ENCODE measurements at regions not wholly inside any gene's neighbourhood (a gene's known extent, or its start where the extent isn't known, plus 50 kb on each side); places are given as distances from the start of the nearest gene placed in this dataset.
A peak's percentile ranks its signal among the peaks of the same experiment; 100 is the strongest.

DNA sequence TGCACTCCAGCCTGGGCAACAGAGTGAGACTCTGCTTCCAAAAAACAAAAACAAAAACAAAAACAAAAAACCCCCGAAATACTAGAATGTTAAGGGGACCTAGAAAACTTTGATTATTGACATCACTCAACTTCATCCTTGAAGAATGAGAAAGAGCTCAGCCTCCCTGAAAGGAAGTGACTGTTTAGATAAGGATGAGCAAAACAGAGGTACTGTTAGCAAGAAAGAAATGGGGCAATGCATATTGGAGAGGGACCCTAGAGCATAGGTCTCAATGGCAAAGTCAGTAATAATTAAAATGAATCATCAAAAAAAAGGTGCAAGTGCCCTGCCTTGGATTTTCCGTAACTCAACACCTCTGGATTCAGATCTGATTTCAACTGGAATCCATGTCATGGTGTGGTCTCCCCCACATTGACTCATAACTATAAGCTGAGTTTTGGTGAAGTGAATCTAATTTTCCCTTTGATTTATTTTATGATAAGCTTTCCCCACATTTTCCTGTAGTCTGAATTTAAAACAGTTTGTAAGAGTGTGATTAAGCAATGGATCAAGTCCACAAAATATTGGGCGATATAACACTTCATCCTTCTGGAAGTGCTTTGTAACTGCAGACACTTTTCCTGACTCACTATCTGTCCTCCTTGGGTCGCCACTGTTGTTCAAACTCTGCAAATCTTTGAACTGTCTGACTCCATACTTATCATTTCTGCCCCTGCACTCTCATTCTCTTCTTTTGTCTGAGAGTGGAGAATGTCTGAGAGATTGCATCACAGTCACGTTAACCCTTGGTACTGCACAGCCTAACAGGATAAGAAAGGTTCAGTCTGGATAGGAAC, 224.8 kb upstream of the LYZL1 start:
- peak in 1 of 2 donors; percentile 49 for ATAC-seq
- DNase-seq: no peak
- intact Hi-C loops (cut with DNase I): no loop called here

DNA sequence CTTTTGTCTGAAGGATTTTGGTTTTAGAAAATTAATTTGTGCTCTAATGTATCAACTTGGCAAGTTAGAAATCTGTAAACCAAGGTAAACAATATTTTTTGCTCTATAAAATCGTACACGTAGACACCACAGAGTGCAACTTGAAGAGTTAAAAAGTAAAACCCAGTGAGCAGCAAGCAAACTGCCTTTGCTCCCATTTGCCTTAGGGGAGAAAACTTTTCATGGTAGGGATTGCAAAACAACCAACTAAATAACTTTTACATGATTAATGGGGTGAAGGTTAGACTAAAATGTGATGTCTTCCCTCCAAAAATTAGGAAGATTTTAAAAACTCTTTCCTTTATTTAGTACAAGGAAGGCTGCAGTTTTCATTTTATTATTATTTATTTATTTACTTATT, 224.2 kb upstream of the LYZL1 start:
- peak in 1 of 2 donors; percentile 31 for ATAC-seq
- no peak for DNase-seq
- intact Hi-C loops (cut with DNase I): no loop called here

DNA sequence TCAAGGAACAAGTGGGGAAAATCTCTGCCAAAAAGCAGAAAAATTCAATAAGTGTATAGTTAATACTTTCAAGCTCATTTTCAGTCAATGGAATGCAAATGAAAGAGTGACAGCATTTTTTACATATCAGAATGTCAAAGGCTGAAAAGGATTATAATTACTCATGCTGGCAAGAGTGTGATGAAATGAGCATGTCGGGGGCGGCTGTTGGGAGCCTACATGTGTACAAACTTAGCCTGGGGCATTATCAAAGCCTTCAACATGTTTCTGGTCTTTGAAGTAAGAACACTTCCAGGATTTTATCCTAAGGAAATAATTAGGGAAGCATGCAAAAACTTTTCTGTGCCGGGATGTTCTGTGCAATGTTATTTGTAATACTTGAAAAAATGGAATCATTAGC, 221.7 kb upstream of the LYZL1 start:
- intact Hi-C loops (cut with DNase I): no loop called here
- ATAC-seq (peak; percentile 44), DNase-seq (no peak)

DNA sequence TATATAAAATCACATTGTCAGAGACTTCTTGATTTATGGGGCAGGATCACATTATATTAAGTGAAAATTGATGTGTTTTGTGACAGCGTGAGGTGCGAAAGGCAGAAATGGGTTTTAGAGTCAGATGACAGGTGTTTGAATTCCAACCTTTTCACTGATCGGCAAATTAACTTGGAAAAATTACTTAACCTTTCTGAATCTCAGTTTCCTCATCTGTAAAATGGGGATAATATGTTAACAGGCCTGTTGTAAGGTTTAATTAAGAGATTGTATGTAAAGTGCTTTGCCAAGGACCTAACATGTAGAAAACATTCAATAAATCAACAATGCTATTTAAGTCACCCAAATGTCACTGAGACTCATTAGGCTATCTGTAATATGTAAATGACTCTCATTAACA, 221.2 kb upstream of the LYZL1 start:
- DNase-seq: no peak
- intact Hi-C loops (cut with DNase I): no loop called here
- ATAC-seq: no peak

DNA sequence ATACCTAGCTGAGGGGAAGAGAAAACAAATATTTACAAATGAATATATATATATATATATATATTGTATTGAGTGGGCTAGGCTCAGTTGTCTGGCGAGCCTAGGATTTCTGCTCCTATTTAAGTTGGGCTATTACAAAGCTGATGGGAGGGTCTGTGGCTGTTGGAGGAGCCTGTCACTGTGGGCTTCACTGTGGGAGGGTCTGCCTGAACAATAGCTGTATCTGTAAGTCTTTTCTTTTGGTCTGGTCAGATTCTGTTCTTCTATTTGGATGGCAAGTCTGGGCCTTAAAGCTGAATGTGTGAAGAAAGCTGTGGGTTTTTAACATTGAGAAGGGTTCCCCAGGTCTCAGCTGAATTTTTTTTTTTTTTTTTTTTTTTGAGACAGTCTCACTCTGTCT, 220.6 kb upstream of the LYZL1 start:
- intact Hi-C loops (cut with DNase I): no loop called here
- ATAC-seq (no peak), DNase-seq (no peak)

DNA sequence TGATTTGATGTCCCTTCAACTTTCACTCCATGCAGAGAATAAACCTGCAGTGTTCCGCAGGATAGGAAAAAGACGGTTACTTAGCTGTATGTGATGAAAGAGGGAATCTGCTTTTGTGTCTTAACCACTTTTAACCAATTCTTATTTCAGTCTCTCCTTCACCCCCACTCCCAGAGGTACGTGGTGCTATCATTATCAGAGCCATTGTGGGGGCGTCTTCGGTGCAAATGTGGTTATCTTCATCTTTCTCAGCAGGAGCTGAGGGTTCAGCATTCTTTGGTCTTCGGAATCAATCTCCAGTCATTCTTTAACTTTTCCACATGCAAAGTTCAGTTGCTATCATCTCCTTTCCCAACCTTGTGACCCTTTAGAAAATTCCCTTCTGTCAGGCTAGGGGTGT, 219.9 kb upstream of the LYZL1 start:
- no peak for ATAC-seq
- intact Hi-C loops (cut with DNase I): no loop called here
- DNase-seq: no peak

DNA sequence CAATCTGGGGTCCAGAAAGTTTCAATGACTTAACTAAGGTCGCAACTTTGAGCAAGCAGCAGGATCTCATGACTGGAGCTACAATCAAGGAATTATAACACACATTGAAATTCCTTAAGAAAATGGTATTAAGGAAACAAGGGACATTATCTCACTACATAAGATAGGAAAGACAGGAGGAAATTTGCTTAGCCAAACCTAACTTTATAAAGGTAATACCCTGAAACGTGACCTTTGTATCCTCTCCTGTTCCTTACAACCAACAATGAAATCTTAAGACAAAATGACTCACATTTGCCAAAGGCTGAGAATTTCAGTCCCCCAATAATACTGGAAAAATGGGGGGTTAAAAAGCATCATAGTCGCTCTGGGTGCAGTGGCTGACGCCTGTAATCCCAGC, 218.9 kb upstream of the LYZL1 start:
- intact Hi-C loops (cut with DNase I): no loop called here
- no peak for ATAC-seq
- DNase-seq: no peak

DNA sequence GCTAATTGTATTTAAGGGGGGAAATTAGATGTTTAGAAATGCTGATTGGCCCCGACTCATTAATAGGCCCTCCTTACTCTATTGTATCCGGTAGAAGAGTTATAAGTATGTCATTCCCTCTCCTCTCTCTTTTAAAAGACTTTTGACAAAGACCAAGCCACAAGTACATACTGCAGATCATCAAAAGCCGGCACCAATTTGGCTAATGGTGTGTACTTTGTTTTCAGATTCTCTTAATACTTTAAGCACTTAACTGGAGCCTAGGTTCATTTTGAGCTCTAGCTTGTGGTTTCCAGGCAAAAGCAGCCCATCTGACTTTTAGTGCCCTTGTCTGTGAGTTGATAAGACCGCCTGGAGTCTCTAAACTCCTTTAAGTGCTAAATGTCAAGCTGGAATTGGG, 210.0 kb upstream of the LYZL1 start:
- intact Hi-C loops (cut with DNase I): no loop called here
- ATAC-seq (no peak), DNase-seq (no peak)

DNA sequence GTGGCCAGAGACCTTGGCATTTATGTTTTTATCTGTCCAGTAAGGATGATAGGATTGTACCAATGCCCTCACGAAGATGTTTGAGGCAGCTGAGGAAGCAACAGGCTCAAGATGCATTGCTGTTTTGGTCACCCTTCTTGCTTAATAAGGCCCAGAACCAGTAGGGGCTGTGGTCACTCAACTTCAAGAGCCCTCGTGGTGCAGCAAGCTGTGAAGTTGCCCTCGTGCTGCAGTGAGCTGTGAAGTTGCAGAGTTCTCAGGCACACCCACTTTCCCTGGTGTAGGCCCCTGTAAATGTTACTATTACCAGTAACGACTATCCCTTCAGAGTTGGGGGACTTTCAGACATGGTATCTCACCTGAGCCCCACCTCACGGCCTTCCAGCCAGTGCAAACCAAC, 207.6 kb upstream of the LYZL1 start:
- intact Hi-C loops (cut with DNase I): no loop called here
- ATAC-seq: no peak
- DNase-seq: no peak

DNA sequence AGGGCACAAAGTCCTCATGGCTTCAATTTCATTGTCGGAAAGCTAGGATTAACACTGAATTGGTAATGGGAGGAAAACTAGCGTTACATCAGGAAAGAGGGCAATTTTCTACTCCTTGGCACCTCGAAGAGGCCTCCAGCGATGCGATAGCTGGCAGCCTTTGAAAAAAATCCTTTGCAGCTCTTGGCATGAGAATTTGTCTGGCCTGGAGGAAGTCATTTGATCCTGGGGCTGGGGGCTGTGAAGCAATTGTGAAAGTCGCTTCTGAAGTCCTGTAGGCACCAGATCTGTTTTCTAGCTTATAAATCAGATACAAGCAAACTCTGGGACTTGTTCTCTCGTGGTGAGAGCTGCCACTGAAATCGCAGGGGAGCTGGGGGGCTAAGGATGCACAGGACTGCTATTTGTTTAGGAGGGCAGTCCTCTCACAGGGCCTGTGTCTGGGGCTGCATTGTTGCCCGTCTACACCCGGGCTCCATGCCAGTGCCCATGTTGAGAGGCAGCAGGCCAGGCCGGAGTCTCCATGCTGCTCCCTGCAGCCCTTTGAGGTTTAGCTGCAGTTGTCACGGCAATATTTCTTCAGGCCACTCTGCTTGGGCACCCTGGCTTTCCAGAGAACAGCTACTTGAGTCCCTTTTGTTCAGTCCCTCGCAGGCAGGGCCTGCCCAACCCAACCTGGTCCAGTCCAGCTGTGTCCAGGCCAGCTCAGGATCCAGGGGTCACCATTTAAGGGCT, 206.8 kb upstream of the LYZL1 start:
- ATAC-seq (no peak), DNase-seq (no peak)
- intact Hi-C loops (cut with DNase I): no loop called here

DNA sequence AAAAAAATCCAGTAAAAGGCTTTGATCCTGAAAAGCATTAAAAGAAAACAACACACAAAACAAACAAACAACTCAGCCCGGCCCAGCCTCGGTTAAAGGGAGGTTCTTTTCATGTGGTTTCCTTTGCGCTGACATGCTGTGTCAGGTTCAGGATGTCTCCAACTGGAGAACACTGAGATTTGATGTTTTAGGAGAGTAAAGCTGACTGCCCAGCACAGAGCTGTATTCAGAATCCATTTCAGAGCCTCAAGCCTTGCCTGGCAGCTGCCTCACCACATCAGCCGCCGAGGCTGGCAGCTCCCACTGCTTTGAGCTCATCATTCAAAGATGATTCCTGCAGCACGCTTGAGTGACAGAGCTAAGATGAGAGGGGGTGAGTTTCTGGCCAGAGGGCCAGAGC, 205.8 kb upstream of the LYZL1 start:
- intact Hi-C loops (cut with DNase I): no loop called here
- no peak for ATAC-seq

DNA sequence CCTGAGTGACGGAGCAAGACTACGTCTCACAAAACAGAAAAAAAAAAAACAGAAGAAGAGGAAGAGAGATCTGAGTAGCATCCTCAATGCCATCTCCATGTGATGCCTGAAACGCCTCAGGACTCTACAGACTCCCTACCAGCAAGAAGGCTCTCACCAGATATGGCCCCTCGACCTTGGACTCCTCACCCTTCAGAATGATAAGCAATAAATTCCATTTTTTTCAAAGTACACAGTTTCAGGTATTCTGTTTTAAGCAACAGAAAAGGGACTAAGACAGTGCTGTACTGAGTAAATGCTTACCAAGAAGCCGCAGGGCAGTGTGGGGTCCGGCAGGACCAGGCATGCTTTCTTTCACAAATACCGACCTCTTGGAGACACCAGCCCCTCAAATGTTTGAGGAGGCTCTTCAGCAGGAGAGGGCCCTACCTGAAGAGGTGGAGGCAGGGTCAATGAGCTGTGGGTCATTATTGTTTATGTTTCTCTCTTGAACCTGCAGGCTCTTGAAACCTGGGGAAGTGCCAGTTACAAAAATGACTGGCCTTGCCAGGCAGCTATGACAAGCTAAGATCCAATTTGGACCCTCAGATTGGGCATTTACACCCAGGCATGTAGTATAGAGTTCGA, 204.1 kb upstream of the LYZL1 start:
- ATAC-seq (no peak), DNase-seq (no peak)
- intact Hi-C loops (cut with DNase I): no loop called here

More for the DNA sequence above, 205.8 kb upstream of the LYZL1 start:
- no peak for DNase-seq

DNA sequence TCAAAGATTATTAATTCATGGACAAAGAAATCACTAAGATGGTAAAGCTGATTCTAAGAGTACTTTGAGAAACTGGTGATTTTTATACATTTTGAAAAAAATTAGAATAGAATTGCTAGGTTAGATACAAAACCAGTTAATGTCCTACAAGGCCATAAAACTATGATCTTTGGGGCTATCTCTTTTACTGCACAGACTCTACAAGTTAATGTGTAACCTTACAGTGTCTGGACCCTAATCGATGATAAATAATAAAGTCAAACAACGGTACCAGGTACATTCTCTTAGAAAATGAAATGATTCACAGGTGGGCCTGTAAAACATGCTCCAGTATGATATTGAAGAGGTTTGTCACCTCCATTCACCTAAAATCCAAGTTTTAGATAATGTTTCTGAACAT, 199.8 kb upstream of the LYZL1 start:
- DNase-seq (no peak), ATAC-seq (no peak)
- intact Hi-C loops (cut with DNase I): no loop called here

DNA sequence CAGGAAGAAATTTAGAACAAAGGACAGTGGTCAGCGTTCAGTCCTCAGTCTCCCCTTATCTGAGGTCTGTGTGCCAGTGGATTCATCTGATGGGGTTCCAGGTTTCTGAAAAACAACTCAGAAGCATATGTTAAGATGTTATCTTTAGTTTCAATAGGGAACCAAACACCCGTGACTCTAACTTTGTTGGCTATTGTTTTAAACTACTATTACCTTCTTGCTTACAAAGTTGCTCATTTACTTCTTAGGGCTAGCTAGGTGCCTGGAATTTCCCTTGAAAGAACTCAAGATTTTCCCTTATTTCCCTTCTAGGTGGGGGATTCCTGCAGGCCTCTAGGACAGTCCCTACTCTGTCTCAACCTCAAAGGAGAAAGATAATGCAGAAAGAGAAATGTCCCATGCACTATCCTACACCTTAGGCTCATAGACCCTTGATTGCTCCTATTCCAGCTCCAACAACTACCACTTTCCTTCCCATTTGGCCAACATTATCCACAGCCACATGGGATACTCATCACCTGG, 192.5 kb upstream of the LYZL1 start:
- DNase-seq: no peak
- intact Hi-C loops (cut with DNase I): no loop called here

DNA sequence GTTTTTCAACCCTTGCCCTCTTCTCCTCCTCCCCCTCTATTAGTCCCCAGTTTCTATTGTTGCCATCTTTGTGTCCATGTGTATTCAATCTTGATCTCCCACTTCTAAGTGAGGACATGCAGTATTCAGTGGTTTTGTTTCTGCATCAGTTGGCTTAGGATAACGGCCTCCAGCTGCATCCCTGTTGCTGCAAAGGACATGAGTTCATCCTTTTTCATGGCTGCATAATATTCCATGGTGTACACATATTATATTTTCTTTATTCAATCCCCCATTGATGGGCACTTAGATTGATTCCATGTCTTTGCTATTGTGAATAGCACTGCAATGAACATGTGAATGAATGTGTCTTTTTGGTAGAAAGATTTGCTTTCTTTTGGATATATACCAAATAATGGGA, 190.4 kb upstream of the LYZL1 start:
- no peak for ATAC-seq
- intact Hi-C loops (cut with DNase I): no loop called here
- no peak for DNase-seq

More for the DNA sequence above, 192.5 kb upstream of the LYZL1 start:
- no peak for ATAC-seq

DNA sequence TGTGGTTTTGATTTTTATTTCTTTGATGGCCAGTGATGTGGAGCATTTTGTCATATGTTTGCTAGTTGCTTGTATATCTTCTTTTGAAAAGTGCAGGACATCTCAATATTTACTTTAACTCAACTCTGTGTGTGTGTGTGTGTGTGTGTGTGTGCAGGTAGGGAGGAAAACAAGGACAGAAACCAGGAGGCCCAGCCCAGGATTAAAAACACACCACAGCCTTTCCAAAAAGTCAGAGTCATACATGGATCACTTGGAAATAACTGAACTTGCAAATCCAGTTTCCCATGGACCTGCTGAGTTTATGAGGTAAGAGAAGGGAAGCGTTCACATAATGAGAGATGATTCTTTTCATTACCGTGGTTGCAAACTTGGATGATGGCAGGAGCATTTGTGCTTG, 189.9 kb upstream of the LYZL1 start:
- no peak for ATAC-seq
- no peak for DNase-seq
- intact Hi-C loops (cut with DNase I): no loop called here

DNA sequence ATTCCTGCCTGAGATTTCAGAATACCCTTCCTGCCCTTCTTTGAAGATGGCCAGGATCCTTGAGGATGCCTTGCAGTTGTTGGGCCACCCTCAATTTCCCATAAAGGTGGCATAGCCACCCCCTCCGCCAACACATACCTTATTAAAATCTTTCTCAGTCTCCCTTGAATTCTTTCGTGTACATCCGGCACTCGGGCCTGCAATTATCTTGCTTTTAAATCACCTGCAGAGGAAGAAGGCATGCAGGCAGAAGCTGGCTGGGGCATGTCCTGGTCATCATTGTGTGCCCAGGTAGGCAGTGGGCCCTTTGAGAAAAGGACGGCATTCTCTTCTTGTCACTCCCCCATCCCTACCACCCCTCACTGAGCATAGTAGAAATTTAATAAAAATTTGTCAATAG, 189.5 kb upstream of the LYZL1 start:
- ATAC-seq: no peak
- intact Hi-C loops (cut with DNase I): no loop called here
- no peak for DNase-seq

DNA sequence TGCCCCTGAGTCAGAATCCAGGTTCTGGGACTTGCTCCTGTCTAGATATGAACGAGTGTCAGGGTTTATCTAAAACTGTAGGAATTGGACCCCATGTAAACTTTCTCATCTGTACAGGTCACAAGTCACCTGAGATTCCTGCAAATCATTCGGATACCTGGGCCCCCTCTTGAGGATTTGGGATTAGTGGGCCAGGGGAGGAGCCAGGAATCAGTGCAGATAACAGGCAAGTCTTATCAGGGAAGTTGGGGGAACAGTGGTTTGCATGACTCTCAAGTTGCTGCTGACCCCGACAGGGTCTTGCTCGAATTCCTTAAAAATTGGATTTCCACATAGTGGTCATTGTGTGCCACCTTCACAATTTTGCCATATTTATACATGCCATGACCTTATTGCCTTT, 188.4 kb upstream of the LYZL1 start:
- DNase-seq (no peak), ATAC-seq (no peak)
- intact Hi-C loops (cut with DNase I): no loop called here

DNA sequence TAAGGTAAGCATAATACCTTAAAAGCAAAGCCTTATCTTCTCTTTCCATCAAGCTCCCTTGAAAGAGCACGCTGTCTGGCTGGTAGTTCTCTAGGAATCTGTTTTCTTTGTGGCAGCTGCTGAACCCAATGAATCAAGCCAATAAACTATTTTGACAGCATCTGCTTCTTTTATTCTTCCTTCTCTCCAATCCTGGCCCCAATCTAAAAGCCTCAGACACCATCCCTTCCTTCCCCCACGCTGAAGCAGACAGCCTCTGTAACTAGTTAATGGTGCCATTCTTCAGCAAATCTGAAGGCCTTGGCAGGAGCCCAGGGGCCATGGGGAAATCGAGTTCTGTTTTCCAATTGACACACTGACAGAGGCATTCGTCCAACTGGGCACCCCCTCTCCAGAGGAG, 186.6 kb upstream of the LYZL1 start:
- intact Hi-C loops (cut with DNase I): no loop called here
- DNase-seq: no peak

DNA sequence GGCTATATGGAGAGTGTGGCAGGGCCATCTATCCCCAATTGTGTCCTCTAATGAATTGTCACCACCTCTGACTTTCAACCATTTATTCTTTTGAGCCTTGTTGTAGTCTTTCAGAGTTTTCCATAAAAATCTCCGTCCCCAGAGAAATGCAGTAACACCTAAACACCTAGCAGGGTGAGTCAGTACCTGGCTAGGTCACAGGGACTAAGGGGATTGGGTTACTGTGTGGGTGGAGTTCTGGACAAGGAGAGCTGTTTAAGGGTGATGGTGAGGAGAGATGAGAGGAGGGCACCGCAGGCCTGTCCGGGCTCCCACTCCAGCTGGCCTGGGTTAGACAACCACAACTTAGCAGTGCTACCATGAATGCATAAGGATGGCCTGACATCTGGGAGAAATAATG, 186.2 kb upstream of the LYZL1 start:
- ATAC-seq (no peak), DNase-seq (no peak)
- intact Hi-C loops (cut with DNase I): no loop called here

More for the DNA sequence above, 186.6 kb upstream of the LYZL1 start:
- no peak for ATAC-seq

Measured in left cardiac atrium (tissue), 4 donors.